SK-N-SH (cell line): ENCODE measurements at regions not wholly inside any gene's neighbourhood (a gene's known extent, or its start where the extent isn't known, plus 50 kb on each side); places are given as distances from the start of the nearest gene placed in this dataset.

Experiments
- CTCF ChIA-PET: fragments of 300-600, 350-600 bp; formaldehyde crosslinking; extraction: SDS; loops from one replicate; lab custom pipeline; 2021; lab: Yijun Ruan, JAX
- POLR2A ChIA-PET: fragments of 350-600 bp; sonication (Branson Sonifier 250); formaldehyde crosslinking; extraction: SDS; loops from one replicate; lab custom pipeline; 2020; ENCODE audit warnings: antibody characterized with exemption, inconsistent platforms; lab: Yijun Ruan, JAX
- DNase-seq: peaks from one replicate; pipeline ENCODE4 v3.0.0; 2012
- H2AFZ ChIP-seq: fragments of 200-600 bp; sonication (generic); 2 replicates; pipeline ENCODE4 v1.8.1; 2016; ENCODE audit warnings: antibody characterized with exemption, mild to moderate bottlenecking, low read depth
- H3F3A ChIP-seq: fragments of 200-600 bp; sonication (generic); replicated peaks from 2 replicates; pipeline ENCODE3; 2016; ENCODE audit warnings: antibody characterized with exemption, mild to moderate bottlenecking; ENCODE audit not compliant: insufficient read depth
- H3K27ac ChIP-seq, 2 experiments: fragments of 200-500 bp in 1 of 2; fragments of 200-600 bp in 1 of 2; sonication (Bioruptor generic) in 1 of 2; sonication (generic), shearing (Covaris generic) in 1 of 2; 2 replicates each; pipeline versions ENCODE4 v1.5.1 to v1.6.1; 2014 to 2016; ENCODE audit warnings: low read depth in 2 of 2, inconsistent platforms in 1 of 2, low read length in 1 of 2, mild to moderate bottlenecking in 1 of 2, mixed read lengths in 1 of 2
- H3K27me3 ChIP-seq: fragments of 200-600 bp; sonication (generic), shearing (Covaris generic); 2 replicates; pipeline ENCODE4 v1.6.1; 2016; ENCODE audit warnings: mixed run types; ENCODE audit not compliant: insufficient read depth
- H3K36me3 ChIP-seq, 2 experiments: fragments of 200-500 bp in 1 of 2; fragments of 200-600 bp in 1 of 2; sonication (Bioruptor generic) in 1 of 2; sonication (generic) in 1 of 2; replicated peaks in 1 of 2; 2 replicates each; pipeline versions ENCODE3 to v1.5.1; 2014 to 2016; ENCODE audit warnings: low read length in 1 of 2, mild to moderate bottlenecking in 1 of 2; ENCODE audit not compliant: insufficient read depth in 2 of 2, control insufficient read depth in 1 of 2
- H3K4me1 ChIP-seq, 2 experiments: fragments of 200-500 bp in 1 of 2; fragments of 200-600 bp in 1 of 2; sonication (Bioruptor generic) in 1 of 2; sonication (generic), shearing (Covaris generic) in 1 of 2; 2 replicates each; pipeline versions ENCODE4 v1.5.1 to v1.6.1; 2014 to 2016; ENCODE audit warnings: low read depth in 1 of 2, low read length in 1 of 2, mixed run types in 1 of 2; ENCODE audit not compliant: insufficient read depth in 2 of 2, control insufficient read depth in 1 of 2
- H3K4me2 ChIP-seq: fragments of 200-600 bp; sonication (generic), shearing (Covaris generic); 2 replicates; pipeline ENCODE4 v1.6.1; 2017; ENCODE audit warnings: mixed run types
- H3K4me3 ChIP-seq, 2 experiments: fragments of 200-500 bp in 1 of 2; fragments of 200-600 bp in 1 of 2; sonication (Bioruptor generic) in 1 of 2; sonication (generic), shearing (Covaris generic) in 1 of 2; 2 replicates each; pipeline versions ENCODE4 v1.5.1 to v1.8.1; 2014 to 2016; ENCODE audit warnings: low read depth in 2 of 2, inconsistent platforms in 1 of 2, low read length in 1 of 2, mild to moderate bottlenecking in 1 of 2, mixed read lengths in 1 of 2, moderate library complexity in 1 of 2
- H3K79me2 ChIP-seq: fragments of 200-600 bp; sonication (generic); 2 replicates; pipeline ENCODE4 v1.8.1; 2017; ENCODE audit warnings: mild to moderate bottlenecking; ENCODE audit not compliant: insufficient read depth
- H3K9ac ChIP-seq: fragments of 200-600 bp; sonication (generic); 2 replicates; pipeline ENCODE4 v1.6.1; 2017; ENCODE audit warnings: mixed run types
- H3K9me2 ChIP-seq: fragments of 200-600 bp; sonication (generic); 2 replicates; pipeline ENCODE4 v1.6.1; 2017; ENCODE audit warnings: mixed run types
- H3K9me3 ChIP-seq: fragments of 200-600 bp; sonication (generic); 2 replicates; pipeline ENCODE4 v1.6.1; 2017; ENCODE audit warnings: mixed run types, mild to moderate bottlenecking, moderate library complexity
- H4K20me1 ChIP-seq: fragments of 200-600 bp; sonication (generic); 2 replicates; pipeline ENCODE4 v1.6.1; 2017; ENCODE audit warnings: mild to moderate bottlenecking, mixed run types; ENCODE audit not compliant: insufficient read depth
- ELF1 ChIP-seq: IDR thresholded peaks from 2 replicates; pipeline ENCODE4 v1.4.0; 2012
- FOSL2 ChIP-seq: IDR thresholded peaks from 2 replicates; pipeline ENCODE4 v1.4.0; 2012; ENCODE audit warnings: low read depth, mild to moderate bottlenecking, moderate library complexity, borderline replicate concordance
- GATA2 ChIP-seq: sonication (generic); formaldehyde crosslinking; IDR thresholded peaks from 2 replicates; pipeline ENCODE4 v1.5.0; 2020; ENCODE audit warnings: mild to moderate bottlenecking, missing genetic modification reagents
- IRF3 ChIP-seq: fragments of 150-350 bp; IDR thresholded peaks from 2 replicates; pipeline ENCODE4 v1.6.1; 2016; ENCODE audit warnings: mild to moderate bottlenecking, low read depth, low read length
- JUND ChIP-seq: IDR thresholded peaks from 2 replicates; pipeline ENCODE4 v1.4.0; 2012
- MAX ChIP-seq: IDR thresholded peaks from 2 replicates; pipeline ENCODE4 v1.4.0; 2012; ENCODE audit warnings: low read depth
- MEF2A ChIP-seq: IDR thresholded peaks from 2 replicates; pipeline ENCODE4 v1.4.0; 2012; ENCODE audit warnings: low read depth, borderline replicate concordance
- NRF1 ChIP-seq: IDR thresholded peaks from 2 replicates; pipeline ENCODE4 v1.6.1; 2012; ENCODE audit warnings: low read depth, mild to moderate bottlenecking, low read length
- POLR2AphosphoS5 ChIP-seq: IDR thresholded peaks from 2 replicates; pipeline ENCODE4 v1.6.1; 2012; ENCODE audit warnings: low read depth, low read length
- RAD21 ChIP-seq: IDR thresholded peaks from 2 replicates; pipeline ENCODE4 v1.6.1; 2012; ENCODE audit warnings: mild to moderate bottlenecking, low read length
- RXRA ChIP-seq: IDR thresholded peaks from 2 replicates; pipeline ENCODE4 v1.4.0; 2012; ENCODE audit warnings: low read depth, mild to moderate bottlenecking, borderline replicate concordance
- USF2 ChIP-seq: fragments of 150-350 bp; IDR thresholded peaks from 2 replicates; pipeline ENCODE4 v1.6.1; 2017; ENCODE audit warnings: antibody characterized with exemption, low read length, low read depth, borderline replicate concordance
- WGBS: methylation state at CpG from one replicate; pipeline ENCODE4 v1.1.6; 2017; ENCODE audit warnings: low lambda C conversion rate; 5-methylcytosine and 5-hydroxymethylcytosine counted together
- TF ChIP-seq, protein P1 (sequence below): fragments of 200-600 bp; sonication (generic); IDR thresholded peaks from 2 replicates; pipeline ENCODE4 v1.6.1; 2017; ENCODE audit warnings: antibody characterized with exemption, mild to moderate bottlenecking, moderate library complexity
- TF ChIP-seq, protein P2 (sequence below): IDR thresholded peaks from 2 replicates; pipeline ENCODE4 v1.4.0; 2012; ENCODE audit warnings: low read depth, borderline replicate concordance

DNA sequence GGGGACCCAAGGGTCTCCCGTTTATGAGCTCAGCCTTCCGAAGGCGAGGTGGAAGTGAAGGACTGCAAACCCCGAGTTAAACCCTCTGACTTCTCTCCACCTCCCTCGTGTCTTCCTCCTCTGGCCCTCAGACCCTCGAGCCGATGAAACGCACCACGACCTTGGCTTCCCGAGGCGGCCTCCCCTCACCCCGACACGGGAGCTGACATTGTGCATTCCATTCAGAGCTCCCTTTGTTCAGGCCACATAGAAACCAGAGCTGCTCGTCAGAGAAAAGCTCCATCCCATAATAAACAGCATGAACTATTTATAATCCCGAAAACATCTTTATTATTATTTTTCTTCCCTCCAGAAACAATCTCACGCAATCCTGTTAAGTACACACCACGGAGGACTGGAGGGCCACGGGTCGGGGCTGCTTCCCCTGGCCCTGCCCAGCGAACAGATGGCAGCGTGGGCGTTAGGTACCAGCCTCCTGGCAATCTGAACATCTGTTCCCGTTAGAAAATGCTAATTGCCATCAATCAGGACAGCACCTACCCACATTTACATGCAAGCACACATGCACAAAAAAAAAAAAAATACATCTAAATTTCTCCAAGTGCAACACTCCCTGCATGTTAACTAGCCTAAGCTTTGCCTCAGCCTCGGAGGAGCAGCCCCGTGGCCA is 145.7 kb downstream of the RBFOX3 start:
- H3K9me3 ChIP-seq, result no peaks in the 10 kb centered on the region
- no peak overlapping the region for H3K4me3 ChIP-seq
- DNase-seq, result peak; percentile 61
- H3K36me3 ChIP-seq, result no peaks in the 10 kb centered on the region
- 38% methylated on average over 25 of the region's 25 CpGs for WGBS
- TF ChIP-seq, protein P1, sequence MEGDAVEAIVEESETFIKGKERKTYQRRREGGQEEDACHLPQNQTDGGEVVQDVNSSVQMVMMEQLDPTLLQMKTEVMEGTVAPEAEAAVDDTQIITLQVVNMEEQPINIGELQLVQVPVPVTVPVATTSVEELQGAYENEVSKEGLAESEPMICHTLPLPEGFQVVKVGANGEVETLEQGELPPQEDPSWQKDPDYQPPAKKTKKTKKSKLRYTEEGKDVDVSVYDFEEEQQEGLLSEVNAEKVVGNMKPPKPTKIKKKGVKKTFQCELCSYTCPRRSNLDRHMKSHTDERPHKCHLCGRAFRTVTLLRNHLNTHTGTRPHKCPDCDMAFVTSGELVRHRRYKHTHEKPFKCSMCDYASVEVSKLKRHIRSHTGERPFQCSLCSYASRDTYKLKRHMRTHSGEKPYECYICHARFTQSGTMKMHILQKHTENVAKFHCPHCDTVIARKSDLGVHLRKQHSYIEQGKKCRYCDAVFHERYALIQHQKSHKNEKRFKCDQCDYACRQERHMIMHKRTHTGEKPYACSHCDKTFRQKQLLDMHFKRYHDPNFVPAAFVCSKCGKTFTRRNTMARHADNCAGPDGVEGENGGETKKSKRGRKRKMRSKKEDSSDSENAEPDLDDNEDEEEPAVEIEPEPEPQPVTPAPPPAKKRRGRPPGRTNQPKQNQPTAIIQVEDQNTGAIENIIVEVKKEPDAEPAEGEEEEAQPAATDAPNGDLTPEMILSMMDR, result no peak
- TF ChIP-seq MEF2A, result no peak
- TF ChIP-seq USF2, result no peak
- TF ChIP-seq ELF1, result no peak
- no peak for TF ChIP-seq GATA2 (CRISPR knock-in tag)
- TF ChIP-seq FOSL2, result no peak
- TF ChIP-seq MAX, result no peak
- no peak for TF ChIP-seq NRF1
- TF ChIP-seq, protein P2, sequence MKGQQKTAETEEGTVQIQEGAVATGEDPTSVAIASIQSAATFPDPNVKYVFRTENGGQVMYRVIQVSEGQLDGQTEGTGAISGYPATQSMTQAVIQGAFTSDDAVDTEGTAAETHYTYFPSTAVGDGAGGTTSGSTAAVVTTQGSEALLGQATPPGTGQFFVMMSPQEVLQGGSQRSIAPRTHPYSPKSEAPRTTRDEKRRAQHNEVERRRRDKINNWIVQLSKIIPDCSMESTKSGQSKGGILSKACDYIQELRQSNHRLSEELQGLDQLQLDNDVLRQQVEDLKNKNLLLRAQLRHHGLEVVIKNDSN, result no peak
- TF ChIP-seq RAD21, result no peak
- no peak for TF ChIP-seq RXRA
- TF ChIP-seq, all 33 proteins: peak for 0
- H3K9me2 ChIP-seq, result no peaks in the 10 kb centered on the region
- no peaks in the 10 kb centered on the region for H3K27me3 ChIP-seq
- no peaks in the 10 kb centered on the region for H4K20me1 ChIP-seq
- H3K4me1 ChIP-seq, result no peaks in the 10 kb centered on the region; a peak in 1 of 4 replicates
- no peak overlapping the region for H3K4me2 ChIP-seq
- H2AFZ ChIP-seq, result no peak overlapping the region
- no peaks in the 10 kb centered on the region for H3F3A ChIP-seq
- no peaks in the 10 kb centered on the region for H3K79me2 ChIP-seq
- H3K9ac ChIP-seq, result no peak overlapping the region
- no peak overlapping the region for H3K27ac ChIP-seq
- ChIA-PET POLR2A (no interaction called here), CTCF (interaction anchor here (0.7 to 2.1 kb wide), 7 partner anchors 11 to 377 kb away, joined by 3 to 8 read pairs (median 6); no protein-coding TSS in a partner anchor)

- Histone ChIP-seq H3F3A (no peaks in the 10 kb centered on the region), H3K9ac (no peak overlapping the region), H3K27me3 (no peaks in the 10 kb centered on the region), H3K27ac (no peak overlapping the region), H4K20me1 (no peaks in the 10 kb centered on the region), H2AFZ (no peak overlapping the region), H3K36me3 (no peaks in the 10 kb centered on the region)
- CTCF ChIA-PET, result interaction anchor here (0.7 to 2.1 kb wide), 6 partner anchors 10 to 148 kb away, joined by 3 to 8 read pairs (median 6); no protein-coding TSS in a partner anchor
- no peak for TF ChIP-seq RXRA
- no peak for TF ChIP-seq IRF3
- TF ChIP-seq POLR2AphosphoS5, result no peak
- TF ChIP-seq RAD21, result no peak
- TF ChIP-seq JUND, result no peak
- TF ChIP-seq, all 33 proteins: peak for 0
- DNase-seq, result no peak
- Histone ChIP-seq H3K4me3 (no peak overlapping the region), H3K9me2 (no peaks in the 10 kb centered on the region), H3K4me1 (no peaks in the 10 kb centered on the region; a peak in 1 of 4 replicates), H3K79me2 (no peaks in the 10 kb centered on the region), H3K9me3 (no peaks in the 10 kb centered on the region), H3K4me2 (no peak overlapping the region)
- 66% methylated on average over 28 of the region's 28 CpGs for WGBS
- POLR2A ChIA-PET, result no interaction called here
Measured at GRCh38 chr17:79464318-79465010, 146.4 kb downstream of the RBFOX3 start.
